ENCODE measurements at regions not wholly inside any gene's neighbourhood (a gene's known extent, or its start where the extent isn't known, plus 50 kb on each side); places are given as distances from the start of the nearest gene placed in this dataset.

DNA sequence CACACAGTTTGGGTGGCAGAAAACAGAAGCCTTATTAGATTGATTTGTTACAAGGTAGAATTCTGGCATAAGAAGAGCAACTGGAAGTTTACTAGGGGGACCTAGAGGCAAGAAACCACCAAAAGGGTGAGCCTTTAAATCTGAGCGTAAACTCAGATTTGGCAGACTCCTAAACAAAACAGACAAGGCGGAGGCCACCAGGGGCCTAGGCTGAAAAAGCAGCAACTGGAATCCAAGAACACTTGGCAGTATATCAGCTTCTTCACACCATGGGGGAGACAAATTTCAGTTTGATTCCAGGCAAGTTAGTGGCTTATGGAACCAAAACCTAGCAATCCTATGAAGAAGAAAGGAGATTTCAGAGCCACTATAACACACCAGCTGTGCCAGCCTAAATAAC lies 220.0 kb downstream of the C3orf38 start:
- TF ChIP-seq CTCF (IDR thresholded peaks at IDR 0.05; ENCODE audit: low read length, missing control alignments), result no peak
- H3K4me3 ChIP-seq (replicated peaks; ENCODE audit: low read depth, low read length), result no peak overlapping the region
- no peak for DNase-seq (ENCODE audit: low read depth)

DNA sequence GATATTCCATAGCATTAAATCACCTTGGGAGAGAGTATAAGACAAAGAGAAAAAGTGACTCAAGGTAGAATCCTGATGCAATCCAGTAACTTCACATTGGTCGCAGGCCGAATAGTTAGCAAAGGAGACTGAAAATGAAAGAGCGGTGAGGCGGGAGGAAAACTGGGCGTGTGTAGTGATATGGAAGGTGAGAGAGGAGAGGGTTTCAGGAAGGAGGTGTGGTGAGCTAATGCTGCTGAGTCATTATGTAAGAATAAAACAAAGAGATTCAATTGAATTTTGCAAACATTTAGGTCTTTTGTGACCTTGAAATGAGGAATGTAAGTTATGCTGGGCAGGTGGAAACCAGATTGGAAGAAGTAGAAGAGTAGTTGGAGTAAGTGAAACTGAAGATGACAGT lies 235.3 kb downstream of the C3orf38 start:
- no peak for TF ChIP-seq CTCF (IDR thresholded peaks at IDR 0.05; ENCODE audit: low read length, missing control alignments)
- DNase-seq (ENCODE audit: low read depth), result no peak
- no peak overlapping the region for H3K4me3 ChIP-seq (replicated peaks; ENCODE audit: low read depth, low read length)

GRCh38 chr3:88398581-88398980 lies 248.8 kb downstream of the C3orf38 start:
- no peak for TF ChIP-seq CTCF (IDR thresholded peaks at IDR 0.05; ENCODE audit: low read length, missing control alignments)

DNA sequence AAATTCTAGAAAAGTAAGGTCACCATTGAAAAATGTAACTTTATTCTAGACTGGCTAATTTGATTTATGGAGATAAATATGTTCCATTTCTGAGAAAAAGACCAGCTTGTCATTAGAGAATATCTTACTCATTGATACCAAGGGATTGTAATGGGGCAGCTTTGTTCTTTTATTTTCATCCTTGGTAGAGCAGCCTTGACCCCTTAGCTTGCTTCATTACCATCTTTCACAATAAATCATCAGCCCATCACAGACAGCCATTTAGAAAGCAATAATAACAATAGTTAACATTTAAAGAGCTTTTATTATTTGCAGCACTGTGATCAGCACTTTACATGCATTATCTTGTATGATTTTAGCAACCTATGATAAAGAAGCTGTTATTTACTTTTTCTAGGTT lies 253.6 kb downstream of the C3orf38 start:
- no peak for TF ChIP-seq CTCF (IDR thresholded peaks at IDR 0.05; ENCODE audit: low read length, missing control alignments)
- no peak overlapping the region for H3K4me3 ChIP-seq (replicated peaks; ENCODE audit: low read depth, low read length)
- no peak for DNase-seq (ENCODE audit: low read depth)

More at GRCh38 chr3:88398581-88398980, 248.8 kb downstream of the C3orf38 start:
- no peak overlapping the region for H3K4me3 ChIP-seq (replicated peaks; ENCODE audit: low read depth, low read length)
- no peak for DNase-seq (ENCODE audit: low read depth)

GRCh38 chr3:88408097-88408496 lies 258.3 kb downstream of the C3orf38 start:
- no peak overlapping the region for H3K4me3 ChIP-seq (replicated peaks; ENCODE audit: low read depth, low read length)
- TF ChIP-seq CTCF (IDR thresholded peaks at IDR 0.05; ENCODE audit: low read length, missing control alignments), result no peak
- DNase-seq (ENCODE audit: low read depth), result no peak

GRCh38 chr3:88408935-88409334 lies 259.2 kb downstream of the C3orf38 start:
- no peak for DNase-seq (ENCODE audit: low read depth)
- TF ChIP-seq CTCF (IDR thresholded peaks at IDR 0.05; ENCODE audit: low read length, missing control alignments), result no peak
- H3K4me3 ChIP-seq (replicated peaks; ENCODE audit: low read depth, low read length), result no peak overlapping the region

GRCh38 chr3:88410259-88410658 lies 260.5 kb downstream of the C3orf38 start:
- no peak for DNase-seq (ENCODE audit: low read depth)
- no peak overlapping the region for H3K4me3 ChIP-seq (replicated peaks; ENCODE audit: low read depth, low read length)
- TF ChIP-seq CTCF (IDR thresholded peaks at IDR 0.05; ENCODE audit: low read length, missing control alignments), result no peak

All from fibroblast of pulmonary artery (primary cell).